ENCODE measurements at regions not wholly inside any gene's neighbourhood (a gene's known extent, or its start where the extent isn't known, plus 50 kb on each side); places are given as distances from the start of the nearest gene placed in this dataset.
A peak's percentile ranks its signal among the peaks of the same experiment; 100 is the strongest.

GRCh38 chr12:125674554-125675338 lies 609.5 kb downstream of the AACS start:
- Histone ChIP-seq H3K27me3 (ENCODE audit: insufficient read depth, low read length) (no peaks in the 10 kb centered on the region), H3K27ac (ENCODE audit: low read depth, low read length) (no peak overlapping the region), H3K36me3 (ENCODE audit: insufficient read depth, low read length) (no peaks in the 10 kb centered on the region), H2AFZ (ENCODE audit: low read length) (no peak overlapping the region), H3K4me1 (ENCODE audit: insufficient read depth, low read length) (no peaks in the 10 kb centered on the region), H3K4me2 (ENCODE audit: insufficient read depth, low read length) (no peak overlapping the region), H4K20me1 (ENCODE audit: insufficient read depth, low read length) (no peaks in the 10 kb centered on the region), H3K9me3 (ENCODE audit: low read depth, low read length) (peaks cover 2% of the 10 kb centered on the region), H3K4me3 (ENCODE audit: insufficient read depth, low read length) (no peak overlapping the region), H3K79me2 (ENCODE audit: insufficient read depth, low read length) (no peaks in the 10 kb centered on the region)
- DNase-seq (ENCODE audit: insufficient read length, low spot score, missing footprints), result peak; percentile 73
- TF ChIP-seq CTCF (IDR thresholded peaks at IDR 0.05; ENCODE audit: extremely low read depth, low read depth, low read length), result no peak

- no peak overlapping the region for H3K27ac ChIP-seq (ENCODE audit: low read depth, low read length)
- no peaks in the 10 kb centered on the region for H3K4me1 ChIP-seq (ENCODE audit: insufficient read depth, low read length)
- peaks cover 2% of the 10 kb centered on the region for H3K9me3 ChIP-seq (ENCODE audit: low read depth, low read length)
- H3K27me3 ChIP-seq (ENCODE audit: insufficient read depth, low read length), result no peaks in the 10 kb centered on the region
- DNase-seq (ENCODE audit: insufficient read length, low spot score, missing footprints), result peak; percentile 29
- no peaks in the 10 kb centered on the region for H3K36me3 ChIP-seq (ENCODE audit: insufficient read depth, low read length)
- no peak overlapping the region for H3K4me3 ChIP-seq (ENCODE audit: insufficient read depth, low read length)
- H4K20me1 ChIP-seq (ENCODE audit: insufficient read depth, low read length), result no peaks in the 10 kb centered on the region
- no peak for TF ChIP-seq CTCF (IDR thresholded peaks at IDR 0.05; ENCODE audit: extremely low read depth, low read depth, low read length)
- no peak overlapping the region for H3K4me2 ChIP-seq (ENCODE audit: insufficient read depth, low read length)
- no peaks in the 10 kb centered on the region for H3K79me2 ChIP-seq (ENCODE audit: insufficient read depth, low read length)
- H2AFZ ChIP-seq (ENCODE audit: low read length), result no peak overlapping the region
These were observed 611.1 kb downstream of the AACS start for GRCh38 chr12:125676366-125676765.

DNA sequence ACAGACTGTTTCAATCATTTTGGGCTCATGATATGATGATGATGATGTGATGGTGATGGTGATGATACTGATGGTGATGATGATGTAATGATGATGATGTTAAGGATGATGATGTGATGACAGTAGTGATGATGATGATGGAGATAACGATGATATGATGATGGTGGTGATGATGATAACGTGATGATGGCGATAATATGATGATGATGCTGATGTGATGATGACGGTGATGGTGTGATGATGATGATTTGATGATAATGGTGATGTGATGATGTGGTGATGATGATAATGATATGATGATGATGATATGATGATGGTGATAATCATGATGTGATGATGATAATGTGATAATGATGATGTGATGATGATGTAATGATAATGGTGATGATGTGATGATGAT lies 612.6 kb downstream of the AACS start:
- no peaks in the 10 kb centered on the region for H3K4me1 ChIP-seq (ENCODE audit: insufficient read depth, low read length)
- H4K20me1 ChIP-seq (ENCODE audit: insufficient read depth, low read length), result no peaks in the 10 kb centered on the region
- no peaks in the 10 kb centered on the region for H3K27me3 ChIP-seq (ENCODE audit: insufficient read depth, low read length)
- H3K27ac ChIP-seq (ENCODE audit: low read depth, low read length), result no peak overlapping the region
- no peak for DNase-seq (ENCODE audit: insufficient read length, low spot score, missing footprints)
- H3K4me2 ChIP-seq (ENCODE audit: insufficient read depth, low read length), result no peak overlapping the region
- H3K36me3 ChIP-seq (ENCODE audit: insufficient read depth, low read length), result no peaks in the 10 kb centered on the region
- H3K4me3 ChIP-seq (ENCODE audit: insufficient read depth, low read length), result no peak overlapping the region
- H2AFZ ChIP-seq (ENCODE audit: low read length), result no peak overlapping the region
- no peaks in the 10 kb centered on the region for H3K79me2 ChIP-seq (ENCODE audit: insufficient read depth, low read length)
- TF ChIP-seq CTCF (IDR thresholded peaks at IDR 0.05; ENCODE audit: extremely low read depth, low read depth, low read length), result no peak
- peaks cover 5% of the 10 kb centered on the region for H3K9me3 ChIP-seq (ENCODE audit: low read depth, low read length)

DNA sequence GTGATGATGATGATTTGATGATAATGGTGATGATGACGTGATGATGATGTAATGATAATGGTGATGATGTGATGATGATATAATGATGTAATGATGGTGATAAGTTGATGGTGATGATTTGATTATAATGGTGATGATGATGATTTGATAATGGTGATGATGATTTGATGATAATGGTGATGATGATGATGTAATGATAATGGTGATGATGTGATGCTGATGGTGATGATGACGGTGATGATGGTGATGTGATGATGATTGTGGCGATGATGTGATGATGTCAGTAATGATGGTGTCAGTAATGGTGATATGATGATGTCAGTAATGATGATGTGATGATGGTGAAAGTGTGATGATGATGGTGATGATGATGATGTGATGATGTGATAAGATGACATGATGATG lies 613.4 kb downstream of the AACS start:
- no peaks in the 10 kb centered on the region for H3K36me3 ChIP-seq (ENCODE audit: insufficient read depth, low read length)
- TF ChIP-seq CTCF (IDR thresholded peaks at IDR 0.05; ENCODE audit: extremely low read depth, low read depth, low read length), result no peak
- no peak for DNase-seq (ENCODE audit: insufficient read length, low spot score, missing footprints)
- H3K4me2 ChIP-seq (ENCODE audit: insufficient read depth, low read length), result no peak overlapping the region
- H2AFZ ChIP-seq (ENCODE audit: low read length), result no peak overlapping the region
- H3K4me1 ChIP-seq (ENCODE audit: insufficient read depth, low read length), result no peaks in the 10 kb centered on the region
- H3K4me3 ChIP-seq (ENCODE audit: insufficient read depth, low read length), result no peak overlapping the region
- H3K27me3 ChIP-seq (ENCODE audit: insufficient read depth, low read length), result no peaks in the 10 kb centered on the region
- H3K9me3 ChIP-seq (ENCODE audit: low read depth, low read length), result peaks cover 5% of the 10 kb centered on the region
- no peak overlapping the region for H3K27ac ChIP-seq (ENCODE audit: low read depth, low read length)
- H3K79me2 ChIP-seq (ENCODE audit: insufficient read depth, low read length), result no peaks in the 10 kb centered on the region
- H4K20me1 ChIP-seq (ENCODE audit: insufficient read depth, low read length), result no peaks in the 10 kb centered on the region
